ENCODE measurements at regions not wholly inside any gene's neighbourhood (a gene's known extent, or its start where the extent isn't known, plus 50 kb on each side); places are given as distances from the start of the nearest gene placed in this dataset.

GRCh38 chr16:51071326-51071725, 79.7 kb downstream of the SALL1 start:
- no peaks in the 10 kb centered on the region for H3F3A ChIP-seq (ENCODE audit: insufficient read depth, low read length)
- H3K27ac ChIP-seq (ENCODE audit: low read length), result no peak overlapping the region
- H2AFZ ChIP-seq (ENCODE audit: low read length), result no peak overlapping the region
- H3K9me3 ChIP-seq (replicated peaks; ENCODE audit: insufficient read depth, low read length), result no peaks in the 10 kb centered on the region
- no peak for DNase-seq
- no peaks in the 10 kb centered on the region for H3K27me3 ChIP-seq (replicated peaks; ENCODE audit: insufficient read depth, low read length)
- H3K4me1 ChIP-seq (ENCODE audit: low read length), result no peaks in the 10 kb centered on the region
- no peaks in the 10 kb centered on the region for H3K79me2 ChIP-seq (ENCODE audit: low read length)
- no peak overlapping the region for H3K9ac ChIP-seq (ENCODE audit: low read length)
- no peak overlapping the region for H3K4me3 ChIP-seq (ENCODE audit: low read length)
- no peaks in the 10 kb centered on the region for H4K20me1 ChIP-seq (ENCODE audit: insufficient read depth, low read length)
- H3K4me2 ChIP-seq (ENCODE audit: low read depth, low read length), result no peak overlapping the region
- no peak for TF ChIP-seq CTCF (IDR thresholded peaks at IDR 0.05; ENCODE audit: low read length)
- no peak for TF ChIP-seq EZH2 (optimal IDR thresholded peaks at IDR 0.05; ENCODE audit: low read depth, low read length)
- no peak for TF ChIP-seq EZH2phosphoT487 (IDR thresholded peaks at IDR 0.05; ENCODE audit: low read length)
- H3K36me3 ChIP-seq (replicated peaks; ENCODE audit: insufficient read depth, low read length), result no peaks in the 10 kb centered on the region
- H3K9me2 ChIP-seq (replicated peaks; ENCODE audit: insufficient read depth, low read length), result no peaks in the 10 kb centered on the region

- Histone ChIP-seq H3K9me2 (replicated peaks; ENCODE audit: insufficient read depth, low read length) (no peaks in the 10 kb centered on the region), H2AFZ (ENCODE audit: low read length) (no peak overlapping the region), H4K20me1 (ENCODE audit: insufficient read depth, low read length) (no peaks in the 10 kb centered on the region), H3K36me3 (replicated peaks; ENCODE audit: insufficient read depth, low read length) (no peaks in the 10 kb centered on the region), H3K4me2 (ENCODE audit: low read depth, low read length) (no peak overlapping the region), H3K27ac (ENCODE audit: low read length) (no peak overlapping the region), H3K9ac (ENCODE audit: low read length) (no peak overlapping the region), H3K4me1 (ENCODE audit: low read length) (no peaks in the 10 kb centered on the region), H3K27me3 (replicated peaks; ENCODE audit: insufficient read depth, low read length) (no peaks in the 10 kb centered on the region), H3K79me2 (ENCODE audit: low read length) (no peaks in the 10 kb centered on the region), H3K9me3 (replicated peaks; ENCODE audit: insufficient read depth, low read length) (no peaks in the 10 kb centered on the region), H3F3A (ENCODE audit: insufficient read depth, low read length) (no peaks in the 10 kb centered on the region), H3K4me3 (ENCODE audit: low read length) (no peak overlapping the region)
- TF ChIP-seq CTCF (IDR thresholded peaks at IDR 0.05; ENCODE audit: low read length), result no peak
- no peak for TF ChIP-seq EZH2 (optimal IDR thresholded peaks at IDR 0.05; ENCODE audit: low read depth, low read length)
- TF ChIP-seq EZH2phosphoT487 (IDR thresholded peaks at IDR 0.05; ENCODE audit: low read length), result no peak
- DNase-seq, result no peak
These were observed 83.7 kb downstream of the SALL1 start for GRCh38 chr16:51067352-51067751.

DNA sequence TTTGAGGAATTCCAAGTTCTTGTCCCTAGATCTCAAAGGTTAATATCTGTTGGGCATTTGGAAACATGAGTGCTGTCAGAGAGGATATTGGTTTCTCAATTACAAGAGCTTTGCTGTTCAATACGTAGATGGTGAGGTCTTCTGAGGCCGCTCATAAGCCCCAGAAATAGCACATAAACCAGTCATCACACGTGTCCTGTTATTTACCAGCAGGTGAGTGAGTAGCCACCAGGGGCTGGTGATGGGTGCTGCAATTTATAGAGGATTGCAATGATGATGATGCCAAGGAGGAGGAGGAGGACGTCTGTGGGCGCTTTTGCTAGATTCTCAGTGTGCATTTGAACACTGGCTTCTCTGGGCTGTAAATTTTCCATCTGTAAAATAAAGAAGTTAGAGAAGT, 89.0 kb downstream of the SALL1 start:
- TF ChIP-seq EZH2phosphoT487 (IDR thresholded peaks at IDR 0.05; ENCODE audit: low read length), result no peak
- TF ChIP-seq EZH2 (optimal IDR thresholded peaks at IDR 0.05; ENCODE audit: low read depth, low read length), result no peak
- no peak for TF ChIP-seq CTCF (IDR thresholded peaks at IDR 0.05; ENCODE audit: low read length)
- no peaks in the 10 kb centered on the region for H3K27me3 ChIP-seq (replicated peaks; ENCODE audit: insufficient read depth, low read length)
- DNase-seq, result no peak

More for the DNA sequence above, 89.0 kb downstream of the SALL1 start:
- no peaks in the 10 kb centered on the region for H3K9me3 ChIP-seq (replicated peaks; ENCODE audit: insufficient read depth, low read length)
- no peaks in the 10 kb centered on the region for H3K4me1 ChIP-seq (ENCODE audit: low read length)
- no peak overlapping the region for H3K4me2 ChIP-seq (ENCODE audit: low read depth, low read length)
- no peak overlapping the region for H3K27ac ChIP-seq (ENCODE audit: low read length)
- no peak overlapping the region for H2AFZ ChIP-seq (ENCODE audit: low read length)
- H3F3A ChIP-seq (ENCODE audit: insufficient read depth, low read length), result no peaks in the 10 kb centered on the region
- no peaks in the 10 kb centered on the region for H3K79me2 ChIP-seq (ENCODE audit: low read length)
- H3K9ac ChIP-seq (ENCODE audit: low read length), result no peak overlapping the region
- no peak overlapping the region for H3K4me3 ChIP-seq (ENCODE audit: low read length)
- H3K36me3 ChIP-seq (replicated peaks; ENCODE audit: insufficient read depth, low read length), result no peaks in the 10 kb centered on the region
- H4K20me1 ChIP-seq (ENCODE audit: insufficient read depth, low read length), result no peaks in the 10 kb centered on the region
- H3K9me2 ChIP-seq (replicated peaks; ENCODE audit: insufficient read depth, low read length), result no peaks in the 10 kb centered on the region

Data from MM.1S (cell line).